ENCODE measurements at regions not wholly inside any gene's neighbourhood (a gene's known extent, or its start where the extent isn't known, plus 50 kb on each side); places are given as distances from the start of the nearest gene placed in this dataset.

DNA sequence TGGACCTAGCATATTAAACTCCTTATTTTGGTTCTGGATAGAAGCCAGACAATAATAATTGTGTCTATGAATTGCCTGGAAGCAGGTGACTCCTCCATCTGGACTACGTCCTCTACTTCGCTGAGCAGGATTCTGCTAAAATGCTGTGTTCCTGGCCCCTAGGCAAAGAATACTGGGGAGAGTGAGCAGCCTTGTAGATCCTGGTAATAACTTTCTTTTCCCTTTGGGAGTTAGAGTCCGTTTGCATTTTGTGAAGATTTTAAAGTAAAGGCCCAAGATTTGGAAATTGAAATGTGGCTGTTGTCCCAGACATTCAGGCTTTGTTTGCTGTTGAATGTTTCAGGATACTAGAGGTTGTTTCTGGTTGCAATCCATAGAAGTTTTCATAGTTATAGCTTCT lies 511.9 kb upstream of the KLF12 start:
- TF ChIP-seq, protein P1, sequence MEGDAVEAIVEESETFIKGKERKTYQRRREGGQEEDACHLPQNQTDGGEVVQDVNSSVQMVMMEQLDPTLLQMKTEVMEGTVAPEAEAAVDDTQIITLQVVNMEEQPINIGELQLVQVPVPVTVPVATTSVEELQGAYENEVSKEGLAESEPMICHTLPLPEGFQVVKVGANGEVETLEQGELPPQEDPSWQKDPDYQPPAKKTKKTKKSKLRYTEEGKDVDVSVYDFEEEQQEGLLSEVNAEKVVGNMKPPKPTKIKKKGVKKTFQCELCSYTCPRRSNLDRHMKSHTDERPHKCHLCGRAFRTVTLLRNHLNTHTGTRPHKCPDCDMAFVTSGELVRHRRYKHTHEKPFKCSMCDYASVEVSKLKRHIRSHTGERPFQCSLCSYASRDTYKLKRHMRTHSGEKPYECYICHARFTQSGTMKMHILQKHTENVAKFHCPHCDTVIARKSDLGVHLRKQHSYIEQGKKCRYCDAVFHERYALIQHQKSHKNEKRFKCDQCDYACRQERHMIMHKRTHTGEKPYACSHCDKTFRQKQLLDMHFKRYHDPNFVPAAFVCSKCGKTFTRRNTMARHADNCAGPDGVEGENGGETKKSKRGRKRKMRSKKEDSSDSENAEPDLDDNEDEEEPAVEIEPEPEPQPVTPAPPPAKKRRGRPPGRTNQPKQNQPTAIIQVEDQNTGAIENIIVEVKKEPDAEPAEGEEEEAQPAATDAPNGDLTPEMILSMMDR (IDR thresholded peaks at IDR 0.05), result no peak
- TF ChIP-seq EP300 (IDR thresholded peaks at IDR 0.05) (no peak), POLR2A (IDR thresholded peaks at IDR 0.05) (no peak)

Data from ovary (tissue), 3 donors.